ENCODE measurements at regions not wholly inside any gene's neighbourhood (a gene's known extent, or its start where the extent isn't known, plus 50 kb on each side); places are given as distances from the start of the nearest gene placed in this dataset.
"Not testable (repeated sequence)": the region's sequence is repeated elsewhere in the genome, so short reads cannot be mapped to it uniquely, and the experiment has no call there.

DNA sequence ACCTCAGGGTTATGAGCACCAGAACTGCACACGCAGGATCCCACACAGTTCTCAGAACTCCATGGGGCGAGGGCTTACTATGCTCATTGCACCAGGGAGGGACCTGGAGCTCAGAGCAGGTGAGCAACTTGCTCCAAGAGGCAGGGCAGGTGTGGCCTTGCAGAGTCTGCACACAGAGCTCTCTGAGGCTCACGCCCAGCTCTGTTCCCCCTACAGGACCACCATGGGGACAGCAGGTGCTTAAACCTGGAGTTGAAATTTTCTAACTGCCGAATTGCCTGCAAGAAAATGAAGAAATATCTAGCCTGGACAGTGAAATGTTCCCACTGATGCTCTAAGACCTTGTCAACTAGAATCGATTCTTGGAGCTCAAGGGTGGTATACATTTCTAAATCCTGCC lies 49.9 kb upstream of the MSMB start:
- H3K4me3 ChIP-seq (ENCODE audit: low read depth, low read length) = not testable (repeated sequence)

- no peak overlapping the region for H3K4me3 ChIP-seq (ENCODE audit: low read depth, low read length)
Measured at GRCh38 chr10:46096446-46096845, 50.4 kb upstream of the MSMB start.

- no peak overlapping the region for H3K4me3 ChIP-seq (ENCODE audit: low read depth, low read length)
Measured at GRCh38 chr10:46096909-46097575, 51.0 kb upstream of the MSMB start.

DNA sequence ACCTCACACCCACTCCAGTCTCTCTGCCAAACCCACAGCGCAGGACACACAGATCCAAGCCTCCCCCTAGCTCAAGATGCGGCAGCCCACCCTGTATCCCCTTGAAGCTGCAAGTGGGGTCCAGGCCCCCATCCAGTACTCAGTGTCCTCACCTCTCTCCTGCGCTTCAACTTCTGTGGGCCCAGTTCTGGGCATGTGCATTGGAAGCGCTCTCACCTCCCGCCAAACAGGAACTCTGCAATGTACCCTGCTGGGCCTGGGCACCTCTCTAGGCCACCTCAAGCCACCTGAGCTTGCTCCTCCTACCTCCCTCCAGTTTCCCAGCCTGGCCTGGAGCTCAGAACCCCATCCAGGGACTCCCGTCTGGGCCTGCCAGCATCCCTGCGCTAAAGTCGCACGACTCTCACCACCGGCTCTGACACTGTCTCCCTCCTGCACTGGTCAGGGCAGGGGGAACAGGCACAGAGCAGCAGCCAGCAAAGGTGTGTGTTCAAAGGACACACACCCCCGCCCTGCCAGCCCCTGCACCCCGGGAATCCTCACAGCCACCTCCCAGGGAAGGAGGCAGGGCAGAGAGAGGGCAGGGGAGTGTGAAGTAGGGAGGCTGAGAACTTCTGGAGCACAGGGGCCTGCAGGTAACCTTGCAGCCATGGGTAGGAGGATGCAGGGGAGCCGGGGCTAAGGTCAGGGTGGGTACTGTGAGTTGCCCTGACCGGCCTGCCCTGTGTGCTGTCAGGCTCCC lies 51.7 kb upstream of the MSMB start:
- H3K4me3 ChIP-seq (ENCODE audit: low read depth, low read length) = no peak overlapping the region

DNA sequence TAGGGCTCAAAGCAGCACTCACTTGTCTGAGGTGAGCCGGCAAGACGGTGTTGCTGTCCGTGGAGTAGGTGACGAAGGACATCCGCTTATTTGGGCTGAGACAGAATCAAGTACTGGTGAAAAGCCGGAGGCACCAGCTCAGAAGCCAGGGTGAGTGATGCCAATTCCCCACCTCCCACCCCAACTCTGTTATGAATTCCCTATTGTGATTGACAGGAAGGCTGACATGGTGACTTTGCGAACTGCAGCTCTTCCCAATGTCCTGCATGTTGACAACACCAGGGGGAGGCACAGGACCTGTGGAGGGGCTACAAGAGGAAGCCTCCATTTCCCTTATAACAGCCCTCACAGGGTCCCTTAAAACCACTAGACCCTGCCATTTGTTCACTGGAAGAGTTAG lies 52.3 kb upstream of the MSMB start:
- H3K4me3 ChIP-seq (ENCODE audit: low read depth, low read length) = no peak overlapping the region

DNA sequence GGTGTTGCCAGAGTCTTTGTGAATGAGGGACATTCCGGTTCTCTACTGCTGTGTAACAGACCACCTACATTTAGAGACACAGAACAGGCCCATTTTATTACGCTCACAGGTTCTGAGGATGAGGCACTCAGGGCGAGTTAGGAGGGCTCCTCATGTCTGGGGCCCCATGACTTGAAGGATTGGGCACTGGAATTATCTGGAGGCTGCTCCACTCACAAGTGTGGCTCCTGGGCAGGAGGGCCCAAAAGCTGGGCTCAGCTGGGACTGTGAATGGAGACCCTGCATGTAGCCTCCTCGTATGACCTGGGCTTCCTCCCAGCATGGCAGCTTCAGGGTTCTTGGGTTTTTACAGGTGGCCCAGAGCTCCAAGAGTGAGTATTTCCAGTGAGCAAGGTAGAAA lies 52.9 kb upstream of the MSMB start:
- H3K4me3 ChIP-seq (ENCODE audit: low read depth, low read length) = not testable (repeated sequence)

- no peak overlapping the region for H3K4me3 ChIP-seq (ENCODE audit: low read depth, low read length)
Measured at GRCh38 chr10:46104071-46104585, 58.1 kb upstream of the MSMB start.

DNA sequence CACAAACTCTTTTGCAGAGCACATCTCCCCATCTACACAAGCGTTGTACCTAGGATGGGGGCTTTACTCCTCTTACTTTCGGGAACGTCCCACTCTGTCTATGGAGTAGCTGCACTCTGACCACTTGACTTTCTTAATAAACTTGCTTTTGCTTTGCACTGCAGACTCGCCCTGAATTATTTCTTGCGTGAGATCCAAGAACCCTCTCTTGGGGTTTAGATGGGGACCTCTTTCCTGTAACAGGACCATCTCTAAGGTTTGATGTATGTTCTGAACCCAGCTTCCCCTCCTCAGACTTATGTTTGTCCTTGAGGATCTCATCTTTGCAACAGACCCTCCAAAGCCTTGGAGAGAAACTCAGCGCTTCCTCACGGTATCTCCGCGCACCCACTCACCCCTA lies 59.3 kb upstream of the MSMB start:
- H3K4me3 ChIP-seq (ENCODE audit: low read depth, low read length) = not testable (repeated sequence)

DNA sequence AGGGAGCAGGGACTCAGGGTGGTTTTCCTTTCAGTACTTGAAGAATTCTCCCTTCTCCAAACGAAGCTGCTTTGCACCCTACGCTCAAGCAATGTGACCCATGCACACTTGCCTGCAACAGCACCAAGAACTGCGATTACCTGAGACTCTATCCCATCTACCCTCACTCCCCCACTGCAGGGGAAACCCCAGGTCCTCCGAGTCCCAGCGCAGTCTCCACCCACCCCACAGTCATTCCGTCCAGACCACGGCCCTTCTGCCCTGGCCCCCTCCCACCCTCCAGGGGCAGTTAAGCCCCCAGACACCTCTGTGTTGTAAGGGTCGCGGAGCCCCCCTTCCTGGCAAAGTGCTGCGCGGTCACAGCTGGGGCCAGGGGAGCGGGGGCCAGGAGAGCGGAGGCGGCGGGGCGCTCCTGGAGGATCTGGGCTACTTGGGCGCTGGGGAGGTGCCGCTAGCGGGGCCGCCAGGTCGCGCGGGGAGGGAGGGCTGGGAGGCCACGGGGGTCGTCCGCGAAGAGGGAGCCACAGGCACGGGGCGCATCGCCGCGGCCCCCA lies 59.9 kb upstream of the MSMB start:
- peak overlapping the region; percentile 73 for H3K4me3 ChIP-seq (ENCODE audit: low read depth, low read length)

DNA sequence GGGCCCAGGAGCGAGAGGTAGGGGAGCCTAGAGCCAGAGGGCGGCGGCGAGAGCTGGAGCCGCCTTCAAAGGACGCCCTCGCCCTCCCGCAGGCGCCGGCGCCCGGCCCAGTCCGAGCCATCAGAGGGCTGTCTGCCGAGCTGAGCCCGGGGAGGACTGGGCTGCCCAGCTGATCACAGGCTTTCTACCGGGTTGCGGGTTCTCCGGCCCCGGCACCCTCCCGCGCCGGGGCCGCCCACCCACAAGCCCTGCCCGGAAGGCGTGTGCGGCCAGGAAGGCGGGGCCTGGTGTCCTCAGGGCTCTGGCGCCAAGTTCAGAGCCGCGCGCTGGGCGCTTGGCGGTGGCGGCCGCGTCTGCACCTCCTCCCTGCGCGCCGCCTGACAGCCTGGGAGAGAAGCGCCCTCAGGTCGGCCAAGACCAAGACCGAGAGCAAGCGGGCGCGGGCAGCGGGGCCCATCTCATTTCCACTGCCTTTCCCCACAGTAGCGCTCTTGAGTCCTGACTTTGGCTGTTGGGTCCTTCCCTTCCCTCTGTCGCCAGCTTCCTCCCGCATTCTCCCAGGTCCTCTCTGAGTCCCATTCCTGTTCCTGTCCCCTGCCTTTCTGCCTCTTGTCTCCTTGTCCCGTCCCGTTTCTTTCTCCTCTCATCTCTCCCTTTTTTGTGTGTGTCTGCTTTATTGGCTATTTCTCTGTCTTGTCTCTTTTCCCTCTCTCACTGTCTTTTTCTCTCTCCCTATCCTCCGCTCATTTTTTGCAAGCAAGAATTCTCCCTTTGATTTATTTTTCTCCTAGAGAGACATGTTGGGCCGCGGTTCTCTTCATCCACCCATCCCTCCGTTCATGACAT lies 60.6 kb upstream of the MSMB start:
- H3K4me3 ChIP-seq (ENCODE audit: low read depth, low read length) = peak overlapping the region; percentile 73

GRCh38 chr10:46108158-46108499 lies 62.1 kb upstream of the MSMB start:
- H3K4me3 ChIP-seq (ENCODE audit: low read depth, low read length) = not testable (repeated sequence)

GRCh38 chr10:46154271-46154670 lies 108.2 kb upstream of the MSMB start:
- not testable (repeated sequence) for H3K4me3 ChIP-seq (ENCODE audit: low read depth, low read length)

- H3K4me3 ChIP-seq (ENCODE audit: low read depth, low read length) = not testable (repeated sequence)
Measured at GRCh38 chr10:46154683-46155082, 108.6 kb upstream of the MSMB start.

DNA sequence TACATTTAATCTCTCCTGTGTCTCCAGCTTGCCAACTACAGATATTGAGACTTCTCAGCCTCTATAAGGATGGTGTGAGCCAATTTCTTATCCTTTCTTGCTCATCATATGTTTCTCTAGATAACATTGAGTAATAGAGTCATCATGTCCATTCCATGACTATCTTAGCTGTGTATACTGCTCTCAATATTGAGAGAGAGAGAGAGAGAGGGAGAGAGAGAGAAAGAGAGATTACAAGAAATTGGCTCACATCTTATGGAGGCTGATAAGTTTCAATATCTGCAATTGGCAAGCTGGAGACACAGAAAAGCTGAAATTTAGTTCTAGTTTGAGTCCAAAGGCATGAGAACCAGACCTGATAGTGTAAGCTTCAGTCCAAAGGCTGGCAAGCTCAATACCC lies 110.8 kb upstream of the MSMB start:
- H3K4me3 ChIP-seq (ENCODE audit: low read depth, low read length) = not testable (repeated sequence)

GRCh38 chr10:46169736-46170135 lies 117.1 kb upstream of the ANTXRL start:
- no peak overlapping the region for H3K4me3 ChIP-seq (ENCODE audit: low read depth, low read length)

- no peak overlapping the region for H3K4me3 ChIP-seq (ENCODE audit: low read depth, low read length)
Measured at GRCh38 chr10:46170789-46171188, 116.0 kb upstream of the ANTXRL start.

- no peak overlapping the region for H3K4me3 ChIP-seq (ENCODE audit: low read depth, low read length)
Measured at GRCh38 chr10:46171661-46172060, 115.1 kb upstream of the ANTXRL start.

DNA sequence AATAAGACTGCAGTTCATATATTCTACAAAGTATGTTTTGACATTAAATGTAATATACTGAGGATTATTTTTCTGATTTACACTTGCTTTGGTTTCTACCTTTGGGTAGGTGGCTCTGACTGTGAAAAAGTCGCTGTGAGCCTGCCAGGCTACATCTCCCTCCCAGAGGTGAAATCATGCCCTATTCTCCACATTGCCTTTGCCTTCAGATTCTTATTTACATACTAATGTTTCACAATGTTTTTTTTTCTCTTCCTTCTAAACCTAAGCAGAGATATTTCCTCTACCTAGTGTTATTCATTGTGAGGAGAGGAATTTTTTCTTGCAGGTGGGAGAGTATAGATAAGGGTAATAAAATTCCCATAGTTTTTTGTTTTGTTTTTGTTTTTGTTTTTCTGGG lies 111.5 kb upstream of the ANTXRL start:
- H3K4me3 ChIP-seq (ENCODE audit: low read depth, low read length) = no peak overlapping the region

GRCh38 chr10:46175831-46176230 lies 111.0 kb upstream of the ANTXRL start:
- H3K4me3 ChIP-seq (ENCODE audit: low read depth, low read length) = no peak overlapping the region

- not testable (repeated sequence) for H3K4me3 ChIP-seq (ENCODE audit: low read depth, low read length)
Measured at GRCh38 chr10:46187431-46187830, 99.4 kb upstream of the ANTXRL start.

DNA sequence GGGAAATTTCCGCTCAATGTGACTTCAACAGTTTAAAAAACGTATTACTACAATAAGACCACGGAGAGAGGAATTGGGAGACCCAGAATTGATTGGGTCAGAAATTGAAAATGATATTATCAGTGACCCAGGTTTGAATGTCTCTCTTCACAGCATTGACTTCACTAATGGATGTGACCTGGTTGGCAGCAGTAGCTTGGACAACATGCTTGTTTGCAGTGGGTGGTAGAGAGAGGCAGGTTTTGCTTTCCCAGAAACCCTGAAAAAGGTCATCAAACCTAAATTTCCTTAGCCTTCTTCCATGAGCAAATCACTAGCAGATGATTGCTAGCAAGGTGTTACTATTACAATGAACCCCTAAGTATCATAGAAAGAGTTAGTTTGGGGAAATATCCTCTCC lies 89.7 kb upstream of the ANTXRL start:
- no peak overlapping the region for H3K4me3 ChIP-seq (ENCODE audit: low read depth, low read length)

Data from iPS-11a (cell line).